SHP77 treated with DMSO at 0.1 percent for 48 hours (cell line): ENCODE measurements at regions not wholly inside any gene's neighbourhood (a gene's known extent, or its start where the extent isn't known, plus 50 kb on each side); places are given as distances from the start of the nearest gene placed in this dataset.

ENCODE experiments used
- DNase-seq: peaks from one replicate; lab custom pipeline; 2025; lab: John Stamatoyannopoulos, UW

DNA sequence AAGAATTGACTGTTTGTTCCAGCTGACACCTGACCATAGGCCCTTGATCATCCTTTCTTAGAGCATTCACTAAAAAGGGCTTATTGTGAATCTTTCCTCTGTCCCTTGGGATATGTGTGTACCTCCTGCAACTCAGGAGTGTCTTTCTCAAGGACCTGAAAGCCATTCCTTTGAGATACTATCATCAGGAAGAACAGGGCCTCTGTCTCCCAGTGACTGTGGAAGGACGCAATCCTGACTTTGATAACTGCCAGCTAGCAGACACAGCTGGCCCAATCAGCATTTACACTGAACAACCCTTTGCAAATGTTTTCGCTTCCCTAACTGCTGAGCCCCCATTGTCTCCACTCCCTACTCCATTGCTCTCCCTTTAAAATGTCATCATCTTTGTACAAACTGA, 144.4 kb downstream of the RMI1 start:
- no peak for DNase-seq

DNA sequence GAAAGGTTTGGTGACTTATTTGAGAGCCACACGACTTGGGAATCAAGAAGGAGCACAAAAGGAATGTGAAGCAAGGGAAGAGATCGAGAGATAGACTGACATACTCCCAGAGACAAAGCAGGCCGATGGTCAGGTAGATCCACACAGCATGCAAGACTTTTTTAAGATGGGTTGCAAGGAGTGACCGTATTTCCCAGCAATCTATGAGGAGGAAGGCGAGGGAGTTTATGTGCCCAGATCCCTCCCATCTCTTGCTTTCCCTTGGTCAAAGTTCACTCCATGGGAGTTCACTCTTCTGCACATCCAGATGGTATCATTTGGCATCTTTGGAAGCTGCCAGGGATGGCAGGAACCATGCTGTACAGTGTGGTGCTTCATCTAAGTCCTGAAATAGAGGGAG, 148.9 kb downstream of the RMI1 start:
- DNase-seq, result no peak

DNA sequence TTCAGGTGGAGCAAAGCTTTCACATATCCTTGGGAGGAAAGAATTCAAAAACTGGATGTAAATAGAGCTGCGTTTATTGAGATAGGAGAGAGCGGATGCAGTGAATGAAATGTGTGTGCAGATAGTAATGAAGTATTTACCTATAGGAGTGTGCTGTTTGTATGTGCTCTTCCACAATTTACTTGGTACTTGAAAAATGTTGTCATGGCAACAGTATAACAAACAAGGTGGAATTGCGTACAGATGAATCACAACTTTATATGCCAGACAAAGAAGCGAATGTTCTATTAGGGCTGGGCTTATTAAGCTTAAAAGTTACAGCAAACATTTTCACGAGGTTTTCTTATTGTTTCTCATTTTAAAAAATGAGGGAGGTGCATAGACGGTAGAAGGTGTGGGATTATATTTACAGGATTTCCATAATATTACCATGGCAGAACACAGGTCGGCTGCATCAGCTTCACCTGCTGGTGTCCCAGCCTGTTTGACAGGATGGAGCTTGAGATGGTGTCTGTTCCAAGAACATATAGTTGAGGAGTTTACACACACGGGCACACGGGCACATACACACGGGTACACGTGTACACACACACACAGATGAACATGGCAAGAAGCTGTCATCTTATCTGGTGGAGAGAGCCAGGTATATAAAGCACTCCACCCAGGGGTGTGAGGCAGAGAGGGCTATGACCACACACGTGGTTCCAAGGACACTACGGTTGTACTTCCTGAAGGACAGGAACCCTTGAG, 155.7 kb downstream of the RMI1 start:
- peak; percentile 9 for DNase-seq

DNA sequence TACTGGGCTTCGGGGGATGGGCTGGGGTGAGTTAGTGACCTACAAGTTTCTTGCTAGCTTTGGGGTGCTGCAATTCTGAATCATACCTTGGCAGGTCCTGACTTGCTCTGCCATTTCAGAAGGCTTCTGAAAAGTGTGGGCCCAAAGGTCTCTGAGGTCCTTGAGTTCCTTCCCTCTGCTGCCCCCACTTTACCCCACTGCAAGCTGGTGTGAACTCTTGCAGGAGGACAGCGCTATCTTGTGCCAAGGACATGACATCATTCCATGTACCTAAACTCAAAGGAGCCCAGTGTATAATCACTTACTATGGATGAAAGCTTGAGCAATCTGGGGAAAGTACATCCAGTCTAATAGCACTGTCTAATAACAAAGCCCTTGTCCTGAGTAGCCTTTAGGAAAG, 157.4 kb downstream of the RMI1 start:
- no peak for DNase-seq

DNA sequence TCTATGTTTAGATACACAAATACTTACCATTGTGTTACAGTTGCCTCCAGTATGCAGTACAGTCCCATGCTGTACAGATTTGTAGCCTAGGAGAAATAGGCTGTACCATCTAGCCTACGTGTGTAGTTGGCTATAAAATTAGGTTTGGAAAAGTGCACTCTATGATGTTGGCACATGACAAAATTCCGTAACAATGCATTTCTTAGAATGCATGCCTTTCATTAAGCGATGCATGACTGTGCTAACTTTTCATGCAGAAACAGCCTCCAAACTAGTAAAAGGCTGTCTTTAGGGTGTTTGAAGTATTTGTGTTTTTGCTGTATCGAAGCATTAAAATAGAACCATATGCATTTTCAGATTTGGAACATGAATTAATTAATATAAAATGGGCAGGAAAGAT, 157.9 kb downstream of the RMI1 start:
- DNase-seq, result no peak

DNA sequence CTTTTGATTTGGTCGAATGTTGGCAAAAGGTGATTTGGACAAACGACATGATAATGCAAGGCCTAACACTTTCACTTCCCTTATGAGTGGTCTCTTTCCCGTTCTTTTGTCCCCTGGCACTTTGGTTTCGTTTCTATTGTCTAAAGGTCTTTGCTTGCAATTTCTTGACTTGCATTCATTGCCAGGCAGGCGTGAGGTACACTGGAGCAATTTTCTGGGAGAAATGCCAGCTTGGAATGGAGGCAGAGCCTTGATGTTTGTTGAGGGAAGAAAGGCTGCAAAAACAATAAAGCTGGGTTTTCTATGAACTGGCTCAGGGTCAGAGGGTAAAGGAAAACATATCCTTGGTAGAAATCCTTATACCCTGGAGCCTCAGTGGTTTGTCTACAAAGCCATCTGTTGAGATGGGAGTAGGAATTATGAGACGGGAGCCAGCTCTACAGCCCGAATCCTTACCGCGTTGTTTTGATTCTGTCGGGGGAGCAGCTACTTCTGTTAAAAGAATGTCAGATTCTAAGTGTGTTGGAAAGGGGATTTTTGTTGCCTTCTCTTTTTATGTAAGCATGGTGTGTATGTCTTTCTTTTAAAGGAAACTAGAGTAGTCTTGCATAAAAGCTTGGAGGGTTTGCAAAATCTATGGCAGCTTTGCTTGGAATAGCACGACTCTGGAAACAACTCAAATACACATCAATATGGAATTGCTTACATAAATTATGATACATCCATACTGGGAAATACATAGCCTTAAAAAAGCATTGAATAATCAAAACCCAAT, 158.9 kb downstream of the RMI1 start:
- no peak for DNase-seq

DNA sequence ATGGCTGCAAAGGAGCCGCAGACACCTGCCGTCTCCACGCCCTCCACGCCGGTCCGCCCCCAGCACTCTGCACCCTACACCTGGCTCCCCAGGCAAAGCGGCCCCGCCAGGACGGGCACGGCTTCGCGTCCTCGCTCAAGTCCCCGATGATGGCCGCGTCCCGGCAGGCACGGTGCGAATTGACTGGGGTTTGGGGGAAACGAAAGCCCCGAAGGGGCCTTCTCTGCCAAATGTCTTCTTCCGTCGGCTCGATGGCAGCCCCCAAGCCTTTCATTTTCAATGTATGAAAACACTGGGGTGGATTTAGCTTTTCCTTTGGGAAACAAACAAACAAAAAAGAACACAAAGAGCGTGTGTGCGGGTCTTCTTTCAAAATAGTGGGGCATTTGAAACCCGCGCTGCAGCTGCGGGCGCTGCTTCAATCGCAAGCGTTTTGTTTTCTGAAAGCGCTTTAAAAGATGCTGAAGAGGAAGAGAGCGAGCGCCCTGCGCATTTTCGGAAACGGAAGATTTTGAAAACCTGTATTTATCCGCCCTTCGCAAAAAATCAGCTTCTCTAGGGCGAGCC, 160.0 kb downstream of the RMI1 start:
- DNase-seq, result no peak

DNA sequence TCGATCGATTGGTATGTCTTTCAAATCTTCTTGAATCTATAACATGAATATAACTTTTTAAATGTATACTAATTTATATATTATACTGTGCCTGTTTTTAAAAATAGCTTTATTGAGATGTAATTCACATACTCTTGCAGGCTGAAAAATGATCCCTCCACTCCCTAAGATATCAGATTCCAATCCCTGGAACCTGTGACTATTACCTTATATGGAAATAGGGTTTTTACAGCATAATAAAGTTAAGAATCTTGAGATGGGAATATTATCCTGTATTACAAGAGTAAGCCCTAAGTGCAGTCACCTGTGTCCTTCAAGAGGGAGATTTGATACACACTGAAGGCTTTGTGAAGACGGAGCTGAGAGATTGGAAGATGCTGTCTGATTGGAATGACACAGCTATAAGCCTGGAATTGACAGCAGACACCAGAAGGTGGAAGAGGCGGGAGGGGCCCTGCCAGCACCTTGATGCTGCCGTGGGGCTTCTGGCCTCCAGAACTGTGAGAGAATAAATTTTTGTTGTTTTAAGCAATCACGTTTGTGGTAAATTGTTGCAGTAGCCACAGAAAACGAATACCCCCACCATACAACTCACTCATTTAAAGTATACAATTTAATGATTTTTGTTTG, 161.3 kb downstream of the RMI1 start:
- DNase-seq, result no peak

DNA sequence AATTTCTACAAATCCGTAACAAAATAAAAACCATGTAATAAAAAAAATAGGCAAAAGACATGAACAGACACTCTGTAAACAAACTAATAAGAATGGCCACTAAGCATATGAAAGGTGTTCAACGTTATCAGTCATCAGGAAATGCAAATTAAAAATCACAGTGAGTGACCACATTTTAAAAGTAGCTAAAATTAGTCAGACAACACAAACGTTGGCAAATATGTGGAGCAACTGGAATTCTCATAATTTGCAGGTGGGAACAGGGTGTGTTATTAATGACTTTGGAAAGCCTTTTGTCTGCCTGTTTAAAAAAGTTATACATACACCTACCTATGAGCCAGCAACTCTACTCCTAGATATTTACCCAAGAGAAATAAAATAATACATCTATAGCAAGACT, 164.4 kb downstream of the RMI1 start:
- DNase-seq, result no peak

DNA sequence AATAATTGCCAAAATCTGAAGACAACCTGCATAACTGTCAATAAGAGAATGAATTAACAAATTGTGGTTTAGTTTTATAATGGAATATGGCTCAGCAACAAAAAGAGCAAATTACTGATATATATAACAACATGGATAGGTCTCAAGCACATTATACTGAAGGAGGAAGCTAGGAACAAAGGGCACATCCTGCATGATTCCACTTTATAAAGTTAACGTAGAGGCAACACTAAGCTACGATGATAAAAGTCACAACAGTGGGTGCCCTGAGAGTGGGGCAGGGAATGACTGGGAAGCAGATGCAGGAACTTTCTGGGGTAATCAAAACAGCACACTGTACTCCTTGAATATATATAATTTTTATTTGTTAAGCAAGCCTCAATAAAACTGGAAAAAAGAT, 165.2 kb downstream of the RMI1 start:
- DNase-seq, result no peak

DNA sequence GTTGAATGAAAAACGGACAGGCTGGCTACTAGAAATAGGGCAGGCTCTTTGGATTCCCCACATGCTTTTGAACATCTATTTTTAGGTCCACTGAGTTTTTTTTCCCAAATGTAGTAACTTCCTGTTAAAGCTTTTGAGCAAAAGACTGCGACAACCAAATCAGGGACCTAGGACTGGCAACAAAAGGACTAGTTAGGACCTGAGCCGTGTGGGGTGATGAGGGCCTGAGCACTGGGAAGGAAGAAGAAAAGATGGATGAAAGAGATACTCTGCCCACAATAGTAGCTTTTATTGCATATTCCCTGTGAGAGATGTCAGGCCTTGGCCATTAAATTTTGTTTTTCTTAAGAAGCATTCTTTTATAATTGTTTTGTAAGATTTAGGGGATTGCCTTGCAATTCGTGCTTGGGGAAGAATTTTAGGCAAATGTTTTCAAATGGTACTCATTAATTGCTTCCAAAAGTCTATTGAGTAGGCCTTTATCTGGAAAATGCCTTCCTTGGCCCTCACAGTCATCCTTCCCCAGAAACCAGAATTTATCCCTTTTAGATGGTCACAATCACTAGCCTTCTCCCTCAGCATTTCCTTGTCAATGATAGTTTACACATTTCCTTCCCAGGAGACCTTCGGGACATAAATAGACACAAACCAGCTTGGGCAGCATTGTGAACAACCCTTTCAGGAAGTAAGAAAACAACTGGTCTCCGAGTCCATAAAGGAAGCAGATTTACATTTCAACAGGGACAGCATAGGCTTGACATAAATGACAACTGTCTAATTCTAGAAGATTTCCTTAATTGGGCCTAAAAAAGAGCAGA, 166.5 kb downstream of the RMI1 start:
- no peak for DNase-seq

DNA sequence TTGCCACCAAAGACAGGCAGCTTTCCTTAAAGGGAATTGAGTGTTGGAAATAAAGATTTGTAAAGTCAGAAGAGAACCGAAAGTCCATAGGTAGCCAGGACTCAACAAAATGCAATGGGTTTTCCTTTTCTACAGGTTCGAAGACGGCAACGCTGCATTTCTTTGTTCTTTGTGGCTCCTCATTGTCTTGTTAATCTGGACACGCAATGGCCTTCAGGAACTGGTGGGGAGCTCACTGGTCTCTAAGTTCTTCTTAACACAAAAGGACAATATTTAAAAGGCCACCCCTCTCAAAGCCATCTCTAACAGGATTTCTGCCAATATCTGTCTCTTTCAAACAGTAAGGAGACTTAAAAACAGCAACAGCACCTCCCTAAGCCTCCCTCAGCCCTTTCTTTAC, 170.6 kb downstream of the RMI1 start:
- no peak for DNase-seq

DNA sequence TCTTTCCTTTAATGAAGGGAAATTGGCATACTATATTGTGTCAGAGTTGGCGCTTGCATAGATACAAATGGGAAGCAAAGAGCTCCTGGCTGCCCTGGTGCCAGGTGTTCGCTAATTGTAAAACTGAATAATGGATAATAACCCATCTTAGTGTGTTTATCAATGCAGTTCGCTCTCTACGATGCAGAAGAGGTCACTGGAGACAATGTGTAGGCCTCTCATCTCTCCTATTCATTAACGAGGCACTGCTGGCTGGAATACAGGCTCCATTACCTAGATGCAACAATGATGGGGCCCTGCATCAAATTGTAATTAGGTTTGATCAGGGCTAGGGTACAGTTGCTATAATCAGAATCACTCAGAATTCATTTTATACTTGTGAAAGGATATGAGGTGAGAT, 171.0 kb downstream of the RMI1 start:
- DNase-seq, result no peak

DNA sequence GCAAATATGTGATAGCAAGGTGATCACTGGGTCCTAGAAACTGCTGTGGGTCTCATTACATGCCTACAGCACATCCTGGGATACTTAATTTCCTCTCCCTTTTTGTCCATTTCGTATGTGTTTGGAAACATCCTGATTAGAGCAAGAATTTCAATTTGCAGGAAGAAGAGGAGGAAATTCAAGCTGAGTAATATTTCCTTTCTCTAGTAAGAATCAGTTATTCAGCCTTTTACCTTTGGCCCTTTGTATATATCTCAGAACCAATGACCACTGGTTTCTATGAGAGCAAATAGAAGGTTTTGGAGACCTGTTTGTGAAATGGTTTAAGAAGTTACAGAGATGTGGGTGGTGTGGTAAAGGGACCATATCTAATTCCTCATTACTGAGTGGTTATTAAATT, 171.6 kb downstream of the RMI1 start:
- no peak for DNase-seq

DNA sequence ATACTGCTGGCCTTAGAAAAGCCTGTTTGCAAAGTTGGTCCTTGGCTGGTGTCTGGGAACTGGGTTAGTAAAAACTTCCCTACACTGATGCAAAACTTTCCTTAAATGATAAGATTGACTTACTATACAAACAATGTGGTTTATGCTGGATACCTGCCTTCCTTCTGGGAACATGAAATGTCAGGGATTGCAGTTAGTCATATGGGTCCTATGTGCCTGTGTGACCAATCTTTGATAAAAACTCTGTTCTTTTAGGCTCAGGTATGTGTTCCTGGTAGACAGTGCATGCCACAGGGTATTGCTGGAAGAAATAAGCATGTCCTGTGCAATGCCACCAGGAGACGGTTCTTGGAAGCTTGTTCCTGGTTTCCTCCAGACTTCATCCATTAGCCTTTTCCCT, 173.3 kb downstream of the RMI1 start:
- no peak for DNase-seq

DNA sequence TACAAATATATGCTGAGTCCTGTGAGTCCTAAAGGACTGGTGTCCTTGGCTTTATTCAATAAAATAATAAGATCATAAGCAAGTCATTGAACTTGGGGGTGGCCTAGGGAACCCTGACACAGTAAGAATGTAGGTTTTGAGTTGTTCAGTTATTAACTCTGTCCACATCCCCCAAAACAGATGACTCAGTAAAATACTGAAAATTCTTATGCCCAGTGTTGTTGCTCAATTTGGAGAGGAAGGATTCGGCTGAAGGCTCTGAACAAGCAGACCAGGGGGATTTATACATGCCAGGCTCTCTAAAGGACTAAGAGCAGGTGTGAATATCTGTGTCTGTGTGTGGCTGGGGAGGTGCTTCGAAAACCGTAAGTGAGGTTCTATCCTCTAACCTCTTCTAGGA, 173.7 kb downstream of the RMI1 start:
- no peak for DNase-seq

DNA sequence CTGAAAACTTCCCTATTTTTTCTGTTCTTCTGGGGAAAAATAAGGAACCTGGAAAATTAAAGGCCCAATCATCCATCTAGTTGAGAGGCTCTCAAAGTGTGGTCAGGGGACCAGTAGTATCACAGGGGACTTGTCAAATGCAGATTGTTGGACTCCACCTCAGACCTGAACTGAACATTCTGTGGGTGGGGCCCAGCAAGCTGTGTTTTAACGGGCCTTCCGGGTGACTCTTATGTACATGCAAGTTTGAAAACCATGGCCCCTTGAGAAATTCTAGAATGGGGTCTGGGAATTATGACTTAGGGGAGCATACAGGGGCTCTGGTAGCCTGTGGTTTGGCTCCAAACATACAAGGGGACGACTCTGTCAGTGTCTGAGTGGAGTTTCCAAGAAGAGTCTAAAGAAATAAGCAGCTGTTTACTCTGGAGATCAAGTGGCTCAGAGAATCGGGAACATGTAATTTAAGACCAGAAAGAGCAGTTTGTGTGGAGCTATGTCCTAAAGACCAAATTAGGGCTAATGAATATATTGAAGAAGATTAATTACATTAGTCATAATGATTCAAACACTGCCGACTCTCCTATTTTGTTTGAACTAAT, 177.4 kb downstream of the SLC28A3 start:
- no peak for DNase-seq

DNA sequence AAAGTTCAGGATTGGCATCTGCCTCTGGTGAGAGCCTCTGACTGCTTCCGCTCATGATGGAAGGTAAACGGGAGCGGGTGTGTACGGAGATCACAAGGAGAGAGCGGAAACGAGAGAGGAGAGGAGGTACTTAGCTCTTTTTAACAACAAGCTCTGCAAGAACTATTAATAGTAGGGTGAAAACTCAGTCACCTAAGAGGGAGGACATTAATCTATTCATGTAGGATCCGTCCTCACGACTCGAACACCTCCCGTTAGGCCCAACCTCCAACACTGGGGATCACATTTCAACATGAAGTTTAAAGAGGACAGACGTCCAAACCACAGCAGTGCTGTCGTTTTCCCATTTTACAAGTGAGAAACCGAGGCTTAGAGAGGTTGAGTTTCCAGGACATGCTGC, 173.7 kb downstream of the SLC28A3 start:
- no peak for DNase-seq

DNA sequence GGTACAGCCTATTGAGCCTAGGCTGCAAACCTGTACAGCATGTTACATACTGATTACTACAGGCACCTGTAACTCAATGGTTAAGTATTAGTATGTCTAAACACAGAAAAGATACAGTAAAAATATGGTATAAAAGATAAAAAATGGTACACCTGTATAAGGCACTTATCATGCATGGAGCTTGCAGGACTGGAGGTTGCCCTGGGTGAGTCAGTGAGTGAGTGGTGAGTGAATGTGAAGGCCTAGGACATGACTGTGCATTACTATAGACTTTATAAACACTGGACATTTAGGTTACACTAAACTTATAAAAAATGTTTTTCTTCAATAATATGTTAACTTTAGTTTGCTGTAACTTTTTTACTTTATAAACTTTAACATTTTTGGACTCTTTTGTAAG, 171.3 kb downstream of the SLC28A3 start:
- no peak for DNase-seq

DNA sequence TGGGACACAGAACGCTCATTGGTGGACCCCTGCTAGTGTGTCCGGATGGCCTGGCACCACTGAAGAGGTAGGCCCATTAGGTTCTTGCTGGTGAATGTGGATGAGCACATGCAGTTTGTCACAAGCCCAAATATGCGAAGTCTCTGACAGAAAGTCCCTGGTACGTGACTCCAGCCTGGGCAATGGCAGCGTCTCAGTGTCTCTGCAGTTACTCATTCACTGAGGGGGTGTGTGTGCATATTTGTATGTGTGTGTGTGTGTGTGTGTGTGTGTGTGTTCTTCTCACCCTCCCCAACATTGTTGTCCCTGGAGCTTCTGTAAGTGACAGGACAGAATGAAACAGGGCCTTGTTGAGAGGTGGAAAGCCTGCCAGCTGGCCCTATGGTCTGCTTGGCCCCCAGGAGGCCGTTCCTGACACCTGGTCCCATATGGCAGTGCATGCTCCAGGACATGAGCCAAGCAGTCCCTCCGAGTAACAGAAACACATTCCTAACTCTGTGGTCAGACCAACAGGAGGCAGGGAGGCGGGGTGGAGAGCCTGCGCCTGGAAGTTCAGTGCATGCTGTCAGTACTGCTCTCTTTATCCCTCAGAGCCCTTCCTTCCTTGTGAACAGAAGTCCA, 169.9 kb downstream of the SLC28A3 start:
- DNase-seq, result peak; percentile 52

DNA sequence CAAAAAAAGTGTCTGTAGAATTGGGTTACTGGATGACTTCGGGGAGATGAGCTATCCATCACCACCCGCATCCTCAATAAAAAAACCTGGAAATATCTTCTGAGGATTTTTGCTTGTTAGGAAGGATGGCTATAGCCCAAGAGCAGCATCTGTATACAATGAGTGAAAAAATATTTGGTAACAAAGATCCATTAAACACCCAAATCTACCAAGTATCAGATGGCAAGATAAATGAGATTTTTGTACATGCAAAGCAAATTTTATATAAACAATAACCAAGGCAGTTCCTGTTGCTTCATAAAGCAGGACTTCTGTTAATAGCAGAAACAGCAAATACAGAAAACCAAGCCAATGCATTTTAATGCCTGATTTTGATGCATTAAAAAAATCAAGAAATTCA, 166.6 kb downstream of the SLC28A3 start:
- DNase-seq, result no peak
